ENCODE measurements at regions not wholly inside any gene's neighbourhood (a gene's known extent, or its start where the extent isn't known, plus 50 kb on each side); places are given as distances from the start of the nearest gene placed in this dataset.

- no peak for TF ChIP-seq CTCF (IDR thresholded peaks at IDR 0.05; ENCODE audit: low read length, missing control alignments)
- no peak for DNase-seq (ENCODE audit: low read depth)
- no peak overlapping the region for H3K4me3 ChIP-seq (replicated peaks; ENCODE audit: low read depth, low read length)
These were observed 360.1 kb upstream of the CDH11 start for GRCh38 chr16:65481956-65482355.

DNA sequence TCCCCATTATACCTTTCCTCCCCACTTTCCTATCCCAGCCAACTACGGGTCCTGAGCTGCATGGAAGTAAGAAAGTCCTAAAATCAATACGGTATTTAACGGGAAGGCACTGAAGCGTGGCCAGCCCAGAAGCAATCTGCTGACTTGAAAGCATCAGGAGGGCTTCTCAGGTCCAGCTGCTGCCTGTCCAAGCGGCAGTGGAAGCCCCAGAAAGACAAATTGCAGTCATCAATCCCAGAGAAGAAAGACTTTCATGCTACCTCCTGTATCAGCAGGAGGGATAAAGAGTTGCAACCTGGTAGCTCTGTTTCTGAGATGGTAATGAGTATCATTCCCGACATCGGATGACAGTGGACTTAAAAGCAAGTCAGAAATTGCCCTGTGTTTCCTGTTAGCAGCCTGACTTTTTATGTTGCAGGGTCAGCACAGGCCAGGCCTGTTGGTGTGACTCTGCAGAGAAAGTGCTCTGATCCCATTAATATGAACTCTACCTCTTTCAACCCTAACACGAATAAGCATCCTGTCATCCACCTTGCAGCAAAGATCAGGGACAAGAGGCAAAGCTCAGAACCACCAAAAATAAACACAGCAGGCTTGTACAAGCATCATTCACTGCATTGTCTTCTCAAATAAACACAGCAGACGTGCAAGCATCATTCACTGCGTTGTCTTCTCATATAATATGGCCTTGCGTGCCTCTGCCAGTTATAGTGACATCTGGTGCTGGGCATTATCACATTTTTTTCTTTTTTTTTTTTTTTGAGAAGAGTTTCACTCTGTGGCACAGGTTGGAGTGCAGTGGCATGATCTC is 358.6 kb upstream of the CDH11 start:
- no peak overlapping the region for H3K4me3 ChIP-seq (replicated peaks; ENCODE audit: low read depth, low read length)
- no peak for DNase-seq (ENCODE audit: low read depth)
- no peak for TF ChIP-seq CTCF (IDR thresholded peaks at IDR 0.05; ENCODE audit: low read length, missing control alignments)

DNA sequence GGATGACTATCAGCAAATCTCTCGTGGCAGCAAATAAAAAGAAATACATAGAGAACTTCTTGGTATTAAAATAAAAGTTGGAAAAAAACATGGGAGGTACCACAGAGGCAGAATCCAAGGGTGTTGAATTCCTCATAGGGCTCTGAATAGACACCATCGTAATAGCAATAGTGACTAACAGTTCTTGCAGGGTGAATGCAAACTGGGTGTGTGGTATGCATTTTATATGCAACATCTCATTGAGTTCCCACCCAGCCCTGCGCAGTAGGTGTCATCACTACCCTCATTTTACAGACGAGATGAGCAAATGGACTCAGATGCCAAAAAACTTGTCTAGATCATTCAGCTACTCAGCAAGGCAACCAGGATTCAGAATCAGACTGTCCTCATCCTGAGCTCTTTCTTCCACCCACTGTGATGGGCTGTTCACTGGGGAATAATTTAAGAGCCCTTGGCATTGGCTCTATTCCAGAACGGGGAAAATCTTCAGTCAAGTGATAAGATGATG is 354.6 kb upstream of the CDH11 start:
- no peak overlapping the region for H3K4me3 ChIP-seq (replicated peaks; ENCODE audit: low read depth, low read length)
- DNase-seq (ENCODE audit: low read depth): no peak
- TF ChIP-seq CTCF (IDR thresholded peaks at IDR 0.05; ENCODE audit: low read length, missing control alignments): no peak

DNA sequence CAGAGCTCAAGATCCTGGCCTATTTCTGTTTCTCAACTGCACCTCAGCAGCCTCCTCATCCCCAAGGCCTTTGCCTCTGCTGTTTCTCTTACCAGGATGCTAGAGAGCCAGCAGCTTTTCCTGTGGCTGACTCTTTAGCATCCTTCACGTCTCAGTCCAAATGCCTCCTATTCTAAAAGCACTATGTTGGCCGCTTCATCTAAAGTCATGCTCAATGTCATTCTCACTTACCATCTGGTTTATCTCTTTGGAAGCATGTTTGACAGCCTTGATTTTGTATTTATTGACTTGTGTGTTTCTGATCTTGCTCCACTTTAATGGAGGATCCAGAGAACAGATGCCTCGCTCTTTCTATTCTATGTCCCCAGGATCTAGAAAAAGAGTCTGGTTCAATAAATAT is 351.8 kb upstream of the CDH11 start:
- TF ChIP-seq CTCF (IDR thresholded peaks at IDR 0.05; ENCODE audit: low read length, missing control alignments): no peak
- no peak for DNase-seq (ENCODE audit: low read depth)
- H3K4me3 ChIP-seq (replicated peaks; ENCODE audit: low read depth, low read length): no peak overlapping the region

DNA sequence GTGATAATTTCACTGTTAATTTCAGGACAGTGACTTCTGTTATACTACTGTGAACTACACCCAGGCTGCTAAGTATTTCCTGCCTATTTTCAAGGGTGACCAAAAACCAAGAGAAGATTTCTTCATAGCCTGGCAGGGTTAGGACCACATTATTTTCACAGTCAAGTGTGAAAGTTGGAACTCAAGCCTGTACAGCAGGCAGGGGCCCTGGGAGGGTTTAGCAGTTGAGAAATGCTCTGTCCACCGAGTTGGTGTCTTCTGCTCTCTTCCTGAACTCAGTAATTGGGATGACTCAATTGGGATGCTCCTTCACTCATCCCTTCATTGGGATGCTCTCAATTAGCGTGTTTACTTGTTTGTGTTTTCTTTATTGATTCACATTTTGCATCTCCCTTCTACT is 347.3 kb upstream of the CDH11 start:
- H3K4me3 ChIP-seq (replicated peaks; ENCODE audit: low read depth, low read length): no peak overlapping the region
- DNase-seq (ENCODE audit: low read depth): no peak
- TF ChIP-seq CTCF (IDR thresholded peaks at IDR 0.05; ENCODE audit: low read length, missing control alignments): no peak

GRCh38 chr16:65468133-65468532 is 346.3 kb upstream of the CDH11 start:
- no peak for TF ChIP-seq CTCF (IDR thresholded peaks at IDR 0.05; ENCODE audit: low read length, missing control alignments)
- no peak overlapping the region for H3K4me3 ChIP-seq (replicated peaks; ENCODE audit: low read depth, low read length)
- no peak for DNase-seq (ENCODE audit: low read depth)
